Common myeloid progenitor, CD34-positive (primary cell): ENCODE measurements at regions not wholly inside any gene's neighbourhood (a gene's known extent, or its start where the extent isn't known, plus 50 kb on each side); places are given as distances from the start of the nearest gene placed in this dataset.

Source experiments
- CTCF ChIA-PET: fragments of 350-600 bp; sonication (Branson Sonifier 250); formaldehyde crosslinking; loops from one replicate; lab custom pipeline; 2021; ENCODE audit warnings: antibody characterized with exemption; lab: Charles Lee
- POLR2A ChIA-PET: fragments of 350-600 bp; sonication (Branson Sonifier 250); formaldehyde crosslinking; loops from one replicate; lab custom pipeline; 2021; ENCODE audit warnings: antibody characterized with exemption; lab: Charles Lee
- DNase-seq, 3 donors: peaks; one replicate each; pipeline versions ENCODE4 v3.0.0 to v3.0.0-alpha.2; 2013
- H3K27ac ChIP-seq, 2 experiments: 1 replicate in 1 of 2; 2 replicates in 1 of 2; pipeline ENCODE4 v1.7.0; 2013; ENCODE audit warnings: inconsistent platforms in 2 of 2, low read length in 2 of 2, mild to moderate bottlenecking in 2 of 2, low read depth in 1 of 2, moderate library complexity in 1 of 2; ENCODE audit not compliant: severe bottlenecking in 2 of 2, insufficient read depth in 1 of 2, poor library complexity in 1 of 2
- H3K27me3 ChIP-seq, 5 experiments: replicated peaks in 2 of 5; 1 replicate in 3 of 5; 2 replicates in 2 of 5; pipeline versions ENCODE4 v1.6.1 to v1.7.0; 2013; ENCODE audit warnings: low read length in 4 of 5, mild to moderate bottlenecking in 2 of 5, moderate library complexity in 2 of 5, inconsistent platforms in 1 of 5; ENCODE audit not compliant: insufficient read depth in 5 of 5, control insufficient read depth in 4 of 5
- H3K36me3 ChIP-seq, 4 experiments: 1 replicate in 2 of 4; 2 replicates in 2 of 4; pipeline versions ENCODE4 v1.6.1 to v1.7.0; 2013; ENCODE audit warnings: low read length in 3 of 4, control low read depth in 1 of 4, mild to moderate bottlenecking in 1 of 4; ENCODE audit not compliant: control insufficient read depth in 4 of 4, insufficient read depth in 4 of 4
- H3K4me1 ChIP-seq, 4 experiments: 1 replicate in 3 of 4; 2 replicates in 1 of 4; pipeline versions ENCODE4 v1.6.1 to v1.7.1; 2013; ENCODE audit warnings: low read length in 3 of 4, mild to moderate bottlenecking in 3 of 4, control low read depth in 1 of 4, inconsistent platforms in 1 of 4, moderate library complexity in 1 of 4; ENCODE audit not compliant: control insufficient read depth in 4 of 4, insufficient read depth in 4 of 4; ENCODE audit errors: control extremely low read depth in 1 of 4
- H3K4me3 ChIP-seq, 7 experiments: 1 replicate in 4 of 7; 2 replicates in 3 of 7; pipeline versions ENCODE4 v1.5.1 to v1.7.0; 2013; ENCODE audit warnings: mild to moderate bottlenecking in 7 of 7, low read length in 6 of 7, moderate library complexity in 6 of 7, inconsistent platforms in 2 of 7, low read depth in 2 of 7, control low read depth in 1 of 7; ENCODE audit not compliant: insufficient read depth in 4 of 7, control insufficient read depth in 1 of 7; ENCODE audit errors: extremely low read depth in 1 of 7
- H3K9me3 ChIP-seq, 5 experiments: 1 replicate in 4 of 5; 2 replicates in 1 of 5; pipeline versions ENCODE4 v1.6.1 to v1.7.1; 2013; ENCODE audit warnings: low read length in 4 of 5, mild to moderate bottlenecking in 2 of 5, inconsistent platforms in 1 of 5, low read depth in 1 of 5, moderate library complexity in 1 of 5; ENCODE audit not compliant: control insufficient read depth in 4 of 5, insufficient read depth in 2 of 5; ENCODE audit errors: control extremely low read depth in 1 of 5
- WGBS: methylation state at CpG from one replicate; pipeline ENCODE4 v1.1.5; 2013; ENCODE audit not compliant: insufficient coverage; 5-methylcytosine and 5-hydroxymethylcytosine counted together

- no peak for DNase-seq
- Histone ChIP-seq H3K9me3 (no peaks in the 10 kb centered on the region), H3K4me3 (no peak overlapping the region), H3K27me3 (peaks cover 0 to 3% (median 0%) of the 10 kb centered on the region in 5 experiments), H3K4me1 (peaks cover 0 to 18% (median 13%) of the 10 kb centered on the region in 4 experiments), H3K36me3 (no peaks in the 10 kb centered on the region), H3K27ac (no peak overlapping the region)
- 85% methylated on average over 10 of the region's 10 CpGs for WGBS
- POLR2A ChIA-PET: no interaction called here
- CTCF ChIA-PET: no interaction called here
Observed at GRCh38 chr20:59382907-59383306, 82.5 kb downstream of the EDN3 start.

GRCh38 chr20:59385038-59385437 lies 84.6 kb downstream of the EDN3 start:
- CTCF ChIA-PET: interaction anchor here (0.8 to 1.0 kb wide), 2 partner anchors 17 to 332 kb away, joined by 4 read pairs; no protein-coding TSS in a partner anchor
- POLR2A ChIA-PET: no interaction called here

GRCh38 chr20:59385480-59385879 lies 85.1 kb downstream of the EDN3 start:
- peaks cover 0 to 18% (median 13%) of the 10 kb centered on the region in 4 experiments for H3K4me1 ChIP-seq
- H3K4me3 ChIP-seq: no peak overlapping the region
- ChIA-PET CTCF (interaction anchor here (0.8 to 1.0 kb wide), 2 partner anchors 17 to 333 kb away, joined by 4 read pairs; no protein-coding TSS in a partner anchor), POLR2A (no interaction called here)
- no peaks in the 10 kb centered on the region for H3K36me3 ChIP-seq
- H3K9me3 ChIP-seq: no peaks in the 10 kb centered on the region
- DNase-seq: peak; percentile 41 to 91 (median 87)
- WGBS: 19% methylated on average over 4 of the region's 5 CpGs
- peaks cover 0 to 3% (median 0%) of the 10 kb centered on the region in 5 experiments for H3K27me3 ChIP-seq
- no peak overlapping the region for H3K27ac ChIP-seq

More at GRCh38 chr20:59385038-59385437, 84.6 kb downstream of the EDN3 start:
- Histone ChIP-seq H3K4me3 (no peak overlapping the region), H3K9me3 (no peaks in the 10 kb centered on the region), H3K27me3 (peaks cover 0 to 3% (median 0%) of the 10 kb centered on the region in 5 experiments), H3K4me1 (peaks cover 0 to 18% (median 13%) of the 10 kb centered on the region in 4 experiments), H3K36me3 (no peaks in the 10 kb centered on the region), H3K27ac (no peak overlapping the region)
- 72% methylated on average over 3 of the region's 3 CpGs for WGBS
- DNase-seq: no peak

GRCh38 chr20:59386809-59387208 lies 86.4 kb downstream of the EDN3 start:
- H3K4me1 ChIP-seq: peaks cover 0 to 18% (median 13%) of the 10 kb centered on the region in 4 experiments
- H3K36me3 ChIP-seq: no peaks in the 10 kb centered on the region
- H3K27me3 ChIP-seq: no peaks in the 10 kb centered on the region
- WGBS: 75% methylated on average over 2 of the region's 3 CpGs
- no peak for DNase-seq
- no peak overlapping the region for H3K27ac ChIP-seq
- ChIA-PET CTCF (interaction anchor here (1.4 to 1.5 kb wide), 3 partner anchors 10 to 299 kb away, joined by 3 to 4 read pairs (median 3); no protein-coding TSS in a partner anchor), POLR2A (no interaction called here)
- H3K9me3 ChIP-seq: no peaks in the 10 kb centered on the region
- H3K4me3 ChIP-seq: no peak overlapping the region

GRCh38 chr20:59387891-59388290 lies 87.5 kb downstream of the EDN3 start:
- H3K27ac ChIP-seq: no peak overlapping the region
- H3K27me3 ChIP-seq: no peaks in the 10 kb centered on the region
- H3K4me3 ChIP-seq: no peak overlapping the region
- ChIA-PET POLR2A (no interaction called here), CTCF (interaction anchor here (0.7 to 1.5 kb wide), 3 partner anchors 11 to 166 kb away, joined by 3 to 4 read pairs (median 3); no protein-coding TSS in a partner anchor)
- H3K36me3 ChIP-seq: no peaks in the 10 kb centered on the region
- 100% methylated on average over 2 of the region's 3 CpGs for WGBS
- no peaks in the 10 kb centered on the region for H3K9me3 ChIP-seq
- H3K4me1 ChIP-seq: peaks cover 0 to 18% (median 13%) of the 10 kb centered on the region in 4 experiments
- DNase-seq: no peak

GRCh38 chr20:59388402-59388801 lies 88.0 kb downstream of the EDN3 start:
- Histone ChIP-seq H3K4me1 (peaks cover 0 to 18% (median 13%) of the 10 kb centered on the region in 4 experiments), H3K4me3 (no peak overlapping the region), H3K27ac (no peak overlapping the region), H3K36me3 (no peaks in the 10 kb centered on the region), H3K27me3 (peaks cover 0 to under 1% (median 0%) of the 10 kb centered on the region in 5 experiments), H3K9me3 (no peaks in the 10 kb centered on the region)
- no peak for DNase-seq
- ChIA-PET POLR2A (no interaction called here), CTCF (interaction anchor here (0.6 to 1.4 kb wide), 3 partner anchors 11 to 430 kb away, joined by 3 read pairs; no protein-coding TSS in a partner anchor)
- WGBS: 98% methylated on average over 4 of the region's 4 CpGs

- Histone ChIP-seq H3K27ac (no peak overlapping the region), H3K9me3 (no peaks in the 10 kb centered on the region), H3K4me3 (no peak overlapping the region), H3K27me3 (peaks cover 0 to 7% (median 0%) of the 10 kb centered on the region in 5 experiments), H3K36me3 (no peaks in the 10 kb centered on the region), H3K4me1 (peaks cover 0 to 14% (median 10%) of the 10 kb centered on the region in 4 experiments)
- DNase-seq: no peak
- WGBS: 97% methylated on average over 5 of the region's 6 CpGs
- ChIA-PET CTCF (interaction anchor here (2.4 kb wide), 1 partner anchor 14 kb away, joined by 7 read pairs; no protein-coding TSS in a partner anchor), POLR2A (no interaction called here)
Observed at GRCh38 chr20:59390437-59390836, 90.0 kb downstream of the EDN3 start.
